HG02943 (cell line): ENCODE measurements at regions not wholly inside any gene's neighbourhood (a gene's known extent, or its start where the extent isn't known, plus 50 kb on each side); places are given as distances from the start of the nearest gene placed in this dataset.

Source experiments
- ATAC-seq: cut with Tn5 transposase; IDR thresholded peaks from one replicate; pipeline ENCODE4 v1.9.1; 2021; ENCODE audit warnings: mild to moderate bottlenecking, low read depth, moderate library complexity; ENCODE audit not compliant: unreplicated experiment

DNA sequence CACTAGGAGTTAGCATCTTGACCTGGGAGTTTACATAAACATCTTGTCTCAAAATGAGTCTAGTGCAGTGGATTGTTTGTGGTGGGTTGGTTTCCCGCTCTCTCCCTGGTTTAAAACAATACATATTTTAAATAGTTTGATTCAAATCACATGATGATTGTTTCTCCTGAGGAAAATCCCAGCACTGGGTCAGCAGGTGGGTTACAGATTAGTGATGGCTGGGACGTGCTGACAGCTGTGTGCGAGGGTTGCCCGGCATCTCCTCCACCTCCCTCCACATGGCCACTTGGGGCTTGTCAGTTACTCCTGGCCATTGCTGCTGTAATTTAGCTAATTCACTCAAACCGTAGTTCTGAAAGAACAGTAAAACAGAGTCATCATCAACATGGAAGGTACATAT, 306.4 kb upstream of the CITED2 start:
- ATAC-seq: no peak

- no peak for ATAC-seq
Observed at GRCh38 chr6:139679516-139680179, 305.2 kb upstream of the CITED2 start.

GRCh38 chr6:139676718-139677117, 302.3 kb upstream of the CITED2 start:
- no peak for ATAC-seq

GRCh38 chr6:139666284-139666683, 291.8 kb upstream of the CITED2 start:
- no peak for ATAC-seq

DNA sequence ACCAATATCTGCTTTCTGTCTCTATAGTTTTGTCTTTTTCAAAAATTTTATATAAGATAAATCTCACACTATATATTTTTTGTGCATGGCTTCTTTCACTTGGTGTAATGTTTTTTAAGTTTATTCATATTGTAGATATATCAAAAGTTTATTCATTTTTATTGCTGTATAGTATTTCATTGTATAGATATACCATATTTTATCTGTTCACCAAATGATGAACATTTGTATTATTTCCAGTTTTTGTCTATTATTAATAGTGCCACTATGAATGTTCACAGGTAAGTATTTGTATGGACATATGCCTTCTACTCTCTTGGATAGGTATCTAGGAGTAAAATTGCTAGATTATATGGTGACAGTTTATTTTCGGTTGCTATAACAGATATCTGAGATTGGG, 289.5 kb upstream of the CITED2 start:
- no peak for ATAC-seq

- no peak for ATAC-seq
Observed at GRCh38 chr6:139659711-139660110, 285.3 kb upstream of the CITED2 start.

GRCh38 chr6:139659196-139659595, 284.7 kb upstream of the CITED2 start:
- no peak for ATAC-seq

DNA sequence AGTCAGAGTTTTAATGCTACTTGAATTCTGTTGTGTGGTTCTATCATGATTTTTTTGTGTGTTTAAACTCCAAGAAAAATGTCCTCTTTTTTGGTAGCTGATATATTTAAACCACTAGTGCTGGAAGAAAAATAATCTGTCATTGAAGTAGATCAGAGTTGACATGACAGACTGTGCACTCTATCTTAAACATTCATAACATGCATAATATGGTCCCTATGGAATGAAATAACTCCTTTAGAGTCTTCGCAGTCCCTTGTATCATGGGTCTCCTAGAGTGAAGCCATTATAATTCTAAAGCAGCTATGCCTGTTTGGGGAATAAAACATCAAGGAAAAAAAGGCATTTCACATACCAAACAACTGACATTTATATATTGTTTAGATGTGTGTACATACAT, 282.7 kb upstream of the CITED2 start:
- ATAC-seq: no peak

DNA sequence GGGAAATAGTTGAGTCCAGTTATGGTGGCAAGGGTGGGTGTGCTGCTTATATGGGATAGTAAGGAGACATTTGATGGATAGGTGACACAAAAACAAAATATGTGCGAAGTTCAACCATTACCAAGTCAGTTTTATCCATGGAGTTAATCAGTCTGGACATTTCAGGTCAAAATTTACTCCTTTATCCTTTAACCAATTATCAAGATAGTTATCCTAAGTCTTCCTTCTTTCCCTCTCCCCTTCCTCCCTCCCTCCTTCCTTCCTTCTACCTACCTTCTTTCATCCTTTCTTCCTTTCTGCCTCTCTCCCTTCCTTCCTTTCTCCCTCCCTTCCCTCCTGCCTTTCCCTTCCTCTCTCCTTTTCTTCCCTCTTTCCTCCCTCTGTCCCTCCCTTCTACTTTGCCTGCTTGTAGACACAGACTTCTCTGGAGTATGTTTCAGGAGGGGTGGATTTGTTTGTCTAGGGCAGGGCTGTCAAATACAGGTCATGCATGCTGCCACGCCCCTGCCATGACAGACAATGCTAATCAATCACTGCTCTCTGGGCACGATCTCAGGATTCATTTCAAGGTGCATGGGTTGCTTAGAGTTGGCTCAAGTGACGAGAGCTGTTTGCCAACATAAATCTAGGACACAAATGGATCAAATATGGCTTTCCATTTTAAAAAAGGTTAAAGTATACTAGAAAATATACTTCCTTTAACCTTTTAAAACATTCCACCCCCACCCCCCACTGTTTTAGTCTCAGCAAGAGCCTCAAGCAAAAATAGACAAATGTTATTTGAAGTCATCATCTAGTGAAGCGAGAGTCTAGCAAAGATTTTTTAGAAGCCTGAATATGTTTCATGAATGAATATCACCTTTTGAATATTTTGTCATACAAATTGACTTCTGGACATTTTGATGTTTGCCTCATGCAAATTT, 281.6 kb upstream of the CITED2 start:
- no peak for ATAC-seq

DNA sequence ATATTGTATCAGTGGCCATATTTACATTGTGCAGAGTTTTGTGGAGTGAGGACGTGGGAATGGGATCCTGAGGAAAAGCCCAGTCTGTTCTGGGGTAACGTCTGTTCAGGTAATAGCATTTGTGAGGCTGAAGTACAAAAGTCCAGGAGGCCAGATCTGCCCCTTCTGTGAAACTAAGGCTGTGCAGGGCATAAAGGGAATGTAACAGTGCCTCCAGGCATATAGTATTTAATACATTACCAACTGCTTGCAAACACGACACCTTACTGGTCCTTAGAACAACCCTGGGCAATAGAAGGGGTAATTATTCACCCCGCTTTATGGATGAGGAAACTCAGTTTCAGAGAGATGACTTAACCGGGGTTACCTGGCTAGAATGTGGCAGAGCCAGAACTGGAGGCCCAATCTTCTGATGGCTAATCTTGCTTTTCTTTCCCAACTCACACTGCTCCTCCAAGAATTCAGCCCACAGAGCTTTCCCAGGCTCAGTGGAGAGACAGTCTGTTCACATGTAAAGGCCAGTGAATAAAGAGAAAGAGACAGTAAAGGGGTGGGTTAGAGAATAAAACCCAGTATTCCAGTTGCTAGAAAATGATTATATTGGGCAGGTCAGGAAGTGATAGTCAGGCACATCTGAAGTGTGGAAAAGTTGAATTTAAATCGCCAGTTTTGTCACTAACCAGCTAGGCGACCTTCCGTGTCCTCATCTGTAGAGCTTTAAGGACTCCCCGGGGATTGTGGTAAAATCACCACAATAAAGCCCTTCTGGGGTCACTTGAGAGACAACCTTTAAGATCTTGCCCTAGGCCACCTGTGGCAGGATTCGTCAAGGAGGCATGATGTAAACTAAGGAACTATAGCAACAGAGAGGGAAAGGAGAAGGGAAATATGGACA, 280.7 kb upstream of the CITED2 start:
- no peak for ATAC-seq

DNA sequence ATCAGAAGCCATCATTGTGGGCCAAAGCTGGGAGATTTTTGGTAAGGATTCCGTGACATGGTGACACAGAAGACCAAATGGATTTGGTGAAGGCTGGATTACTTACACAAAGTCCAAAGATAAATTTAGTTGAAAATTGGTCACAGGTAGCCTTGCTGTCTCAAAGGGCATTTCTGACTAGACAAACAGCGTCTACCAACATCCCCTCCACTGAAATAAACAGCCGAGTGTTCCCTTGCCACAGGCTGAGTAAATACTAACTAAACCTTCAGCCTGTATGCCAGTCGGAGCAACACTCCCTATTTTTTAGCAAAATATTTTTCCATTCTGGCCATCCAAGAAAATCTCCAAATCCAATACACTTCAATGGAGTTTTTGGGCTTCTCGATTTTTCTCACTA, 279.9 kb upstream of the CITED2 start:
- no peak for ATAC-seq

DNA sequence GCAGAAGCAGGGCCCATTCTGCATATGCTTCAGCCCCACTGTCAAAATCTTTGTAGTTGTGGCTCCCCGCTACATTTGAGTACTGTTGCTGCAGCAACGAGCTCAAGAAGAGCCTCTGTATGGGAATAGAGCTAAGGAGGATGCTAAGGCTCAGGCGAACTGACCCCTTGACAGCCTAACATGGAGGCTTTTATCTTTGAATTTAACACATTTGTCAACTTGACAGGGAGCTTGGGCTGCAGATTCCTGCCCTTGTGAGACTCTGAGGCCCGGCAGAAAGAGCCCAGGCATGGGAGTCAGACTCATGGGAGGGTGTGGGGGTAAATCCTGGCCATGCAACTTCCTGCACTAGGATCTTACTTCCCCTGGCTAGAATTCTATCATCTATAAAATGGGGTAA, 278.7 kb upstream of the CITED2 start:
- no peak for ATAC-seq

DNA sequence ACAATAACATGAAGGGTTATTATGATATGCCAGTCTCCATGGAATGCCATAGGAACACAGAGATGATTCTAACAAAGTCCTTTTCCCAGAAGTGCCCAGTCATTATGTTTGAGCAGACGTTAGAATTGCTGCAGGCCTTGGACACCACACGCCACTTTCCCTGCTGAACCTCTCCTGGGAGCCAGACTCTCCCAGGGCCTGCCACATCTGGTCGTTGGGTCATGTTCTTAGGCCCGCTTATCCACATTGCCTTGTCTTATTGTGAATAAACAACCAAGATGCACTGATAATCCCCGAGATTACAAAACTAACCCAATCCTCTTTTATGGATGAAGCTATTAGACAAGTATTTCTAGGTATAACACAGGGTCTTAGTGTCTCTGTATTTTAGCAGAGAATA, 276.5 kb upstream of the CITED2 start:
- no peak for ATAC-seq

DNA sequence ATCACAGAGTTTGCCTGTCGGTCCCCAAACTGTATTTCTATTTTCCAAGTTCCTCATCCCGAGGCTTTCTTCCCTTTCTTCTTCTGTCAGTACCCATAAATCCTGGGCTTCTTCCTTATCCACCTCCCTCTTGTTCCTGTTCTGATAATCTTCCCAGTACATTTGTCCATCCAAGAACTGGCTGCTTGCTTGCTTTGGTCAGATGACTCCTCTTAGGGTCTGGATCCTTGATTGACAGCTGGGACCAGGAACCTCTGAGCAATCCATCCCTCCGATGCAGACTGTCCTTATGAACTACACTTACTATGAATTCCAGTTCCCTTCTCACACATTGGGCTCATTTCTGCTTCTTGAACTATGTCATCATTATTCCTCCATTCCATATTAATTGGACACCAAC, 275.3 kb upstream of the CITED2 start:
- no peak for ATAC-seq

DNA sequence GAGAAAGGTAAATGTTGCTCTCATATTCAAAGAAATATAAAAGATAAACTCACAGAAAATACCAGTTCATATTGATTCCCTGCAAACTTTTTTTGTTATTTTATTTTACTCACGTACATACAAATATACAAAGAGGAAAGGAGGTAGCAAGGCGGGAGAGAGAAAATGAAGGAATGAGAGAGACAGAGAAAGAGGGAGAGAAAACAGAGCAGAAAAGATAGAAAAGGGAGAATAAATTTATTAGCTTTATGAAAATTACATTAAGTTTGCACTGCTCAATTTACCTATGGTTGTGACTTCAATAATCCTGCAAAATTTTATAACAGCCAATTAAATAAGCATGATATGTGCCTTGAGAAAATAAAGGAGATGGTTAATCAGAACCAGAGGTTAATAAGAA, 274.7 kb upstream of the CITED2 start:
- ATAC-seq: no peak

DNA sequence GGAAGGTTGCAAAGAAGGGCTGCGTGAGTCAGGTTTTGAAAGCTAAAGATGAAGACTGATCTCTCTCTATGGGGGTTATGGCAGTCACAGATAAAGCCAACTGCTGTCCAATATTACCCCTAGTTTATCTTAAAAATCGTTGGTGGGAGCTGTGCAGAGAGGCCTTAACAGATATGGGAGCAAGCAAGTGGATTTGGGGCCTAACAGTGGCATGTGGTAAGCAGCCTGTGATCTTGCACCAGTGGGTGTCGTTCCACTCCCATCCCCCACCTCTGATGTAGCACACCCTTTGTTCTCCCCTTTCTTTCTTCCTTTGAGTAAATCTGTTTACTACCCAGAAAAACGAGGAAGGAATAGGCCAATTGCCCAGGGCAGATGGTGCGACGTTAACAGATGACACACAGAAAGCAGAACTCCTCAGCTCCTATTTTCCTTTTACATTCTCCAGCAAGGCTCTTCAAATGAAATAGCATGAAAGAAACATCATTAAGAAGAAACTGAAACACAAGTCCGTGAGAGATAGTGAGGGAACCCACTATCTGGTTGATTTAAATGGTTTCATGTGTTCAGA, 274.1 kb upstream of the CITED2 start:
- no peak for ATAC-seq

- no peak for ATAC-seq
Observed at GRCh38 chr6:139647841-139648240, 273.4 kb upstream of the CITED2 start.

DNA sequence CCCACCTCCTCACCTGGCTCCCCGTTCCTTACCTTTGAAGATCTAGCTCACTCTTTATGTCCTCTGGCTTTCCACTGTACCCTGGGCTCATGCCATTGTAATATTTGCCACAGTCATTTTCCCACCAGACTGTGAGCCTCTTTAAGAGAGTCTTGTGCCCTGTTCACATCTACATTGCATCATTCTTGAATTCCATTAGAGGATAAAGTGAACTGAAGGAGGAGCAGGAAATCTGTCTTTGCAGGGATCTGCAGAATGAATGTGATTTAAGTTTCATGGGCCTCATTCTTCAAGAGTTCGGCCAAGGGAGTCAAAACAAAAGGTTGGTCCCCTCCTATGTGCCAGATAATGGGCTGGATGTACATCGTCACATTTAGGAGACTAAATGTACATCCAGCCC, 272.6 kb upstream of the CITED2 start:
- ATAC-seq: no peak

DNA sequence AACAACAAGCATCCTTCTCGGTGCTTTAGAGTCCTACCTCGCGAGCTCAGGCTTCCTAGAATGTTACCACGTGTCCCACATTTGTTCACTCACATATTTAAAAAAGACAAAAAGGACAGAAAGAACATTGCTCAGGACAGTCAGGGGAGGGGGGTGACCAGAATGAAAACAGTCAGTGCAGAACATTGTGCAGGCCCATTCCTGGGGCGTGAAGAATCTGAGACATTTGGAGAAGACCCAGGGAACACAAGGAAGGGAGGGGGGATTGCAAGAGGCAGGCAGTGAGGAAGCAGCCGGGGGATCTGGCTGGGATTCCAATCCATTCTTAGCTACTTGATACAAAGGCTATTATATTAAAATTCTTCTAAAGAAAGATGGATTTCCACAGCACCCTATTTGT, 270.4 kb upstream of the CITED2 start:
- no peak for ATAC-seq

DNA sequence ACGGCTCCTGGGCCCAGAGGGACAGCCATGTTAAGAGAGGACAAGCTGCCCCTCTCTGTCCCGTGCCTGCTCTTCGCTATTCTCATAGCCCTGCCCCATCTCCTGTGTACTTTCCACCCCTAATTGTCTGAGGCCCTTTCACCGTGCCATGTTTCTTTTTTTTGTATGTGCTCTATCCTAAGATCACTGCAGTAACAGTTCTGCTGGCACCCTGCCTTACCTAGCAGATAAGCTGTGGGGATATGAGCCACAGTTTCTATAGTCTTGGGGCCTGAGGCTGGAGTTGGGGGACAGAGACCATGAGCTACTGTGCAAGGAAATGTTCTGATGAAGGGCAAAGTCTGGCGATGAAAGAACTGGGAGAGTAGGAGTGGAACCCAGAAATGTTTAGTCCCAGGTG, 269.5 kb upstream of the CITED2 start:
- ATAC-seq: no peak

DNA sequence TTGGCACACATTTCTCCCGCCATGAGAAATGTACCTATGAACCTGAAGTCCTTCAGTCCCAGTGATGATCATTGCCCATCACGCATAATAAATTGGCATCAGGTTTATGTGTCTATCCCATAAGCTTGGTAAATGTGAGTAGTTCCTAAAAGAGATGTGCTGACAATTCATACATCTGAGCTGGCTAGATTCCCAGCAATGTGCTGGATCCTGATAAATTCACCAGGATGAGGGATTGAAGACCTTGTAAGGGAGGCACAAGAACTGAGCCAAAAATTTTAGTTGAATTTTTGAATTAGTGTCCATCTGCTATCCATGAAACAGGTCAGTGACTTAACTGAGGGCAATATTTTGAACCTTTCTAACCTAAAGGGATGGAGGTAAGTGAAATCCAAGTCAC, 267.9 kb upstream of the CITED2 start:
- no peak for ATAC-seq
